CD14-positive monocyte (primary cell): ENCODE measurements at regions not wholly inside any gene's neighbourhood (a gene's known extent, or its start where the extent isn't known, plus 50 kb on each side); places are given as distances from the start of the nearest gene placed in this dataset.

Experiments
- DNase-seq, 3 donors: peaks; one replicate each; pipeline ENCODE4 v3.0.0-alpha.2; 2011 to 2022
- H2AFZ ChIP-seq: 2 replicates; pipeline ENCODE4 v1.6.0; 2012; ENCODE audit warnings: mild to moderate bottlenecking, low read depth, low read length, inconsistent platforms; ENCODE audit not compliant: insufficient read depth, poor library complexity, severe bottlenecking
- H3K27ac ChIP-seq, 2 donors: 1 replicate in 1 of 2; 2 replicates in 1 of 2; pipeline ENCODE4 v1.5.1; 2012 to 2013; ENCODE audit warnings: low read length in 2 of 2, control low read depth in 1 of 2, inconsistent platforms in 1 of 2, low read depth in 1 of 2, mild to moderate bottlenecking in 1 of 2
- H3K27me3 ChIP-seq, 2 donors: one replicate each; pipeline versions ENCODE4 v1.6.0 to v1.6.1; 2011 to 2013; ENCODE audit warnings: low read length in 2 of 2; ENCODE audit not compliant: control insufficient read depth in 2 of 2, insufficient read depth in 2 of 2
- H3K36me3 ChIP-seq, 2 donors: replicated peaks in 1 of 2; 1 replicate in 1 of 2; 2 replicates in 1 of 2; pipeline versions ENCODE4 v1.5.1 to v1.6.1; 2012 to 2013; ENCODE audit warnings: low read length in 2 of 2, control low read depth in 1 of 2, inconsistent platforms in 1 of 2, mild to moderate bottlenecking in 1 of 2; ENCODE audit not compliant: insufficient read depth in 2 of 2, control insufficient read depth in 1 of 2
- H3K4me1 ChIP-seq, 2 donors: 1 replicate in 1 of 2; 2 replicates in 1 of 2; pipeline versions ENCODE4 v1.5.1 to v1.6.1; 2012 to 2013; ENCODE audit warnings: low read length in 2 of 2, control low read depth in 1 of 2, inconsistent platforms in 1 of 2, mild to moderate bottlenecking in 1 of 2, moderate library complexity in 1 of 2; ENCODE audit not compliant: insufficient read depth in 2 of 2, control insufficient read depth in 1 of 2
- H3K4me2 ChIP-seq: replicated peaks from 2 replicates; pipeline ENCODE3; 2012; ENCODE audit warnings: low read length, moderate library complexity, mild to moderate bottlenecking; ENCODE audit not compliant: poor library complexity, severe bottlenecking; ENCODE audit errors: extremely low read depth
- H3K4me3 ChIP-seq, 3 experiments: fragments of 200-600 bp in 1 of 3; sonication (generic) in 1 of 3; replicated peaks in 1 of 3; 1 replicate in 2 of 3; 2 replicates in 1 of 3; pipeline ENCODE4 v1.5.1; 2011 to 2013; ENCODE audit warnings: low read length in 3 of 3, mild to moderate bottlenecking in 3 of 3, control low read depth in 2 of 3, low read depth in 2 of 3, inconsistent platforms in 1 of 3, moderate library complexity in 1 of 3
- H3K79me2 ChIP-seq: 2 replicates; pipeline ENCODE4 v1.6.0; 2012; ENCODE audit warnings: mild to moderate bottlenecking, control low read depth, inconsistent platforms, low read length, moderate library complexity; ENCODE audit not compliant: insufficient read depth
- H3K9ac ChIP-seq: 2 replicates; pipeline ENCODE4 v1.6.0; 2017; ENCODE audit warnings: low read length, mild to moderate bottlenecking; ENCODE audit not compliant: insufficient read depth, poor library complexity, severe bottlenecking
- H3K9me3 ChIP-seq, 2 donors: replicated peaks in 1 of 2; 1 replicate in 1 of 2; 2 replicates in 1 of 2; pipeline versions ENCODE4 v1.5.1 to v1.6.1; 2012 to 2013; ENCODE audit warnings: low read length in 2 of 2, control low read depth in 1 of 2; ENCODE audit not compliant: control insufficient read depth in 1 of 2, insufficient read depth in 1 of 2
- H4K20me1 ChIP-seq: 2 replicates; pipeline ENCODE4 v1.6.0; 2012; ENCODE audit warnings: mild to moderate bottlenecking, low read length, control low read depth, moderate library complexity; ENCODE audit not compliant: insufficient read depth
- H3K27ac Mint-ChIP-seq, 7 donors: one replicate each; pipeline ENCODE4 v1.8.0; 2020; ENCODE audit warnings: mild to moderate bottlenecking in 7 of 7, mixed read lengths in 7 of 7, moderate library complexity in 6 of 7, inconsistent platforms in 2 of 7
- H3K27me3 Mint-ChIP-seq, 3 donors: one replicate each; pipeline ENCODE4 v1.8.0; 2021 to 2022; ENCODE audit warnings: low read depth in 3 of 3, mild to moderate bottlenecking in 3 of 3, mixed read lengths in 3 of 3, moderate library complexity in 3 of 3, inconsistent platforms in 1 of 3
- H3K36me3 Mint-ChIP-seq, 2 donors: one replicate each; pipeline ENCODE4 v1.8.0; 2020; ENCODE audit warnings: mixed read lengths in 2 of 2, inconsistent platforms in 1 of 2, mild to moderate bottlenecking in 1 of 2
- H3K4me1 Mint-ChIP-seq: one replicate; pipeline ENCODE4 v1.8.0; 2020; ENCODE audit warnings: mild to moderate bottlenecking, mixed read lengths
- H3K4me3 Mint-ChIP-seq, 2 donors: one replicate each; pipeline ENCODE4 v1.8.0; 2020; ENCODE audit warnings: mild to moderate bottlenecking in 2 of 2, mixed read lengths in 2 of 2, moderate library complexity in 1 of 2
- H3K9me3 Mint-ChIP-seq, 7 donors: one replicate each; pipeline ENCODE4 v1.8.0; 2020 to 2022; ENCODE audit warnings: mixed read lengths in 7 of 7, mild to moderate bottlenecking in 6 of 7, moderate library complexity in 6 of 7, inconsistent platforms in 2 of 7
- CTCF ChIP-seq: fragments of 200-600 bp; IDR thresholded peaks from one replicate; pipeline ENCODE4 v1.8.0; 2022; ENCODE audit warnings: antibody characterized with exemption, mild to moderate bottlenecking
- WGBS: methylation state at CpG from one replicate; pipeline ENCODE4 v1.1.5; 2013; ENCODE audit warnings: missing lambda C conversion rate; ENCODE audit not compliant: insufficient coverage; 5-methylcytosine and 5-hydroxymethylcytosine counted together
- intact Hi-C, 2 donors: fragments of 100-400 bp; cut with micrococcal nuclease; formaldehyde crosslinking; loops; one replicate each; pipeline versions ENCODE4 v1.15.0 to v1.15.1; 2023

- Histone ChIP-seq H3K27ac (no peak overlapping the region), H3K9ac (no peak overlapping the region), H3K4me3 (no peak overlapping the region), H3K36me3 (no peaks in the 10 kb centered on the region), H2AFZ (no peak overlapping the region), H4K20me1 (no peaks in the 10 kb centered on the region), H3K79me2 (no peaks in the 10 kb centered on the region), H3K27me3 (no peaks in the 10 kb centered on the region), H3K4me1 (no peaks in the 10 kb centered on the region), H3K4me2 (no peak overlapping the region), H3K9me3 (peaks cover 0 to 5% of the 10 kb centered on the region in 2 donors)
- no peak for TF ChIP-seq CTCF
- Mint-ChIP-seq H3K27ac (no peak overlapping the region), H3K36me3 (no peaks in the 10 kb centered on the region), H3K4me1 (no peaks in the 10 kb centered on the region), H3K27me3 (peaks cover 0 to 2% (median 0%) of the 10 kb centered on the region in 3 donors), H3K4me3 (no peak overlapping the region), H3K9me3 (peaks cover 2 to 7% (median 6%) of the 10 kb centered on the region in 7 donors)
- intact Hi-C loops = no loop called here
- DNase-seq = no peak
Measured at GRCh38 chr5:61897251-61897650, 408.8 kb upstream of the KIF2A start.

GRCh38 chr5:61901997-61902396 is 404.0 kb upstream of the KIF2A start:
- no peaks in the 10 kb centered on the region for H3K27me3 ChIP-seq
- H3K27ac Mint-ChIP-seq = no peak overlapping the region
- no peaks in the 10 kb centered on the region for H3K9me3 ChIP-seq
- H2AFZ ChIP-seq = no peak overlapping the region
- no peaks in the 10 kb centered on the region for H3K4me1 Mint-ChIP-seq
- H4K20me1 ChIP-seq = no peaks in the 10 kb centered on the region
- TF ChIP-seq CTCF = no peak
- H3K4me1 ChIP-seq = no peaks in the 10 kb centered on the region
- no peaks in the 10 kb centered on the region for H3K79me2 ChIP-seq
- H3K9me3 Mint-ChIP-seq = peaks cover 0 to 2% (median 0%) of the 10 kb centered on the region in 7 donors
- H3K36me3 Mint-ChIP-seq = no peaks in the 10 kb centered on the region
- peak overlapping the region in 1 of 2 donors; percentile 21 for H3K4me3 Mint-ChIP-seq
- H3K4me2 ChIP-seq = no peak overlapping the region
- WGBS = 94% methylated on average over 4 of the region's 5 CpGs
- H3K36me3 ChIP-seq = no peaks in the 10 kb centered on the region
- intact Hi-C loops = no loop called here
- DNase-seq = no peak
- H3K27ac ChIP-seq = no peak overlapping the region
- H3K9ac ChIP-seq = no peak overlapping the region
- H3K27me3 Mint-ChIP-seq = peaks cover 0 to 2% (median 0%) of the 10 kb centered on the region in 3 donors
- H3K4me3 ChIP-seq = no peak overlapping the region
